ENCODE measurements at regions not wholly inside any gene's neighbourhood (a gene's known extent, or its start where the extent isn't known, plus 50 kb on each side); places are given as distances from the start of the nearest gene placed in this dataset.

GRCh38 chr16:79801646-79802045 lies 201.1 kb upstream of the MAF start:
- ATAC-seq: no peak
- Mint-ChIP-seq H3K27me3 (peaks cover 0 to 20% (median 17%) of the 10 kb centered on the region in 5 donors), H3K27ac (no peak overlapping the region), H3K9me3 (peaks cover 0 to 3% (median 0%) of the 10 kb centered on the region in 11 donors), H3K4me3 (no peak overlapping the region), H3K36me3 (no peaks in the 10 kb centered on the region), H3K4me1 (no peaks in the 10 kb centered on the region)
- intact Hi-C loops (cut with micrococcal nuclease): no loop called here
- ChIA-PET POLR2A (no interaction called here), CTCF (no interaction called here)
- Histone ChIP-seq H3K36me3 (ENCODE audit: control insufficient read depth in 2 of 3, insufficient read depth in 3 of 3, low read length in 3 of 3) (no peaks in the 10 kb centered on the region), H3K27ac (ENCODE audit: low read depth, low read length) (no peak overlapping the region), H3K27me3 (ENCODE audit: control insufficient read depth in 2 of 2, insufficient read depth in 2 of 2, low read length in 2 of 2) (no peaks in the 10 kb centered on the region), H3K4me3 (ENCODE audit: low read length) (no peak overlapping the region), H3K4me1 (ENCODE audit: control insufficient read depth in 2 of 2, insufficient read depth in 2 of 2, low read length in 2 of 2) (no peaks in the 10 kb centered on the region), H3K9me3 (ENCODE audit: control insufficient read depth in 2 of 3, low read length in 3 of 3) (no peaks in the 10 kb centered on the region)
- DNase-seq: no peak

DNA sequence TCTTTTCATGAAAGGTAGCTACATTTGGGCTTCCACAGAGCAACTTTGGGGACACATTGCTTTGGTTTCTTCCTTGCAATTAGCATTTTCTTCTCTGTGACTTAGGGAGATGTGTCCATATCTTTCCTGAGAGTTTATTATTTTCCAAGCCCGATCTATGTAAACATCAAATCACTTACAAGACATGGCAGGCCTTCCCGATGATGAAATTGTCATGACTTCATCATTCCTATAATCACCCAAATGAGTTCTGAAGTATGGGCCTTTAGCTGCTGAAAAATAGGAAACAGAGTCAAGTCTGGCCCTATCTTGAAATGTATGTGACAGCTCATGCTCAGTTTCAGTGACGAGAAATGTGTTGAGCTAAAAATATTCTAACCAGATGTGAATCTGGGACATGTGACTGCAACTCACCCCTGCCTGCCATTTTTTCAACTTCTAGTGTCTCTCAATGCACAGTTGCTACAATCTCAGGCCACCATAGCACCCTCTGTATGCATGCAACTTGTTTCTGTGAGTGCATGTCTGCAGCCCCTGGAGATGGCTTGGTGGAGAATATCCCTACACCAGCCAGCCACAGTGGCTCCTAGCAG lies 199.6 kb upstream of the MAF start:
- Mint-ChIP-seq H3K27ac (no peak overlapping the region), H3K4me3 (no peak overlapping the region), H3K27me3 (peaks cover 2 to 16% (median 5%) of the 10 kb centered on the region in 5 donors), H3K4me1 (no peaks in the 10 kb centered on the region), H3K9me3 (peaks cover 0 to 3% (median 0%) of the 10 kb centered on the region in 11 donors), H3K36me3 (no peaks in the 10 kb centered on the region)
- no peak overlapping the region for H3K27ac ChIP-seq (ENCODE audit: low read depth, low read length)
- intact Hi-C loops (cut with micrococcal nuclease): no loop called here
- no peaks in the 10 kb centered on the region for H3K4me1 ChIP-seq (ENCODE audit: control insufficient read depth in 2 of 2, insufficient read depth in 2 of 2, low read length in 2 of 2)
- no peaks in the 10 kb centered on the region for H3K9me3 ChIP-seq (ENCODE audit: control insufficient read depth in 2 of 3, low read length in 3 of 3)
- ATAC-seq (no peak), DNase-seq (no peak)
- no peaks in the 10 kb centered on the region for H3K36me3 ChIP-seq (ENCODE audit: control insufficient read depth in 2 of 3, insufficient read depth in 3 of 3, low read length in 3 of 3)
- POLR2A ChIA-PET: no interaction called here
- CTCF ChIA-PET: no interaction called here
- no peaks in the 10 kb centered on the region for H3K27me3 ChIP-seq (ENCODE audit: control insufficient read depth in 2 of 2, insufficient read depth in 2 of 2, low read length in 2 of 2)
- H3K4me3 ChIP-seq (ENCODE audit: low read length): no peak overlapping the region

DNA sequence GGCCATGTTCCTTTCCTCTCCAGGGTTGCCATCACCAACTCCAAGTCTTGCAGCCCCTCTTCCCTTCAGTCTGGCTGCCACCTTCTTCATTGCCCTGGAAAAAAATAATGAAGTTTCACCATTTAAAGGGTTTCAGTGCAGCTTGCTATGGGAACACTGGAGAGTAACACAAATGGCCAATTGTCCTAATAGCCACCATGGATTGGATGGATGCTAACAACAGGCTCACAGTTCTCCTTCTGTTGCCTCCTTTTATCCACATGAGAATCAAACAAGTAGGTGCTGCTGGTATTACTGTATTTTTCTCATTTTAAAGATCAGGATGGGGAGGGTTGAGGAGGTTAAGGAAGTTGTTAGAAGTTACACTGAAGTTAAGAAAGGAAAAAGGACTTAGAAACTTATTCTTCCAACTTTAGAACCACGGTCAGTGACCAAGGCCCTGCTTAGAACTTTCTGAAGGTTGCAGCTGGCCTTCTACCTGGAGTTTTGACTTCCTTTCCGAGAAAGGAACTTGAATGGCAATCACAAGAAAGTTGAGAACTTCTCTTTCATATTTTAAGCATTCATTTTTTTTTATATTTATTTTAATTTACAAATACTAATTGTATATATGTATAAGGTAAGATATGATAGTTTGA lies 198.0 kb upstream of the MAF start:
- ChIA-PET CTCF (no interaction called here), POLR2A (no interaction called here)
- Mint-ChIP-seq H3K27ac (no peak overlapping the region), H3K4me3 (no peak overlapping the region), H3K27me3 (peaks cover 0 to 10% (median 5%) of the 10 kb centered on the region in 5 donors), H3K36me3 (no peaks in the 10 kb centered on the region), H3K4me1 (no peaks in the 10 kb centered on the region), H3K9me3 (peaks cover 0 to 3% (median 0%) of the 10 kb centered on the region in 11 donors)
- intact Hi-C loops (cut with micrococcal nuclease): no loop called here
- Histone ChIP-seq H3K9me3 (ENCODE audit: control insufficient read depth in 2 of 3, low read length in 3 of 3) (no peaks in the 10 kb centered on the region), H3K27me3 (ENCODE audit: control insufficient read depth in 2 of 2, insufficient read depth in 2 of 2, low read length in 2 of 2) (no peaks in the 10 kb centered on the region), H3K36me3 (ENCODE audit: control insufficient read depth in 2 of 3, insufficient read depth in 3 of 3, low read length in 3 of 3) (no peaks in the 10 kb centered on the region), H3K27ac (ENCODE audit: low read depth, low read length) (no peak overlapping the region), H3K4me1 (ENCODE audit: control insufficient read depth in 2 of 2, insufficient read depth in 2 of 2, low read length in 2 of 2) (no peaks in the 10 kb centered on the region), H3K4me3 (ENCODE audit: low read length) (no peak overlapping the region)
- ATAC-seq (no peak), DNase-seq (no peak)

- no peaks in the 10 kb centered on the region for H3K36me3 Mint-ChIP-seq
- peaks cover 0 to 9% (median 5%) of the 10 kb centered on the region in 5 donors for H3K27me3 Mint-ChIP-seq
- H3K4me3 Mint-ChIP-seq: no peak overlapping the region
- Histone ChIP-seq H3K9me3 (ENCODE audit: control insufficient read depth in 2 of 3, low read length in 3 of 3) (no peaks in the 10 kb centered on the region), H3K4me3 (ENCODE audit: low read length) (no peak overlapping the region), H3K36me3 (ENCODE audit: control insufficient read depth in 2 of 3, insufficient read depth in 3 of 3, low read length in 3 of 3) (no peaks in the 10 kb centered on the region), H3K27ac (ENCODE audit: low read depth, low read length) (no peak overlapping the region), H3K4me1 (ENCODE audit: control insufficient read depth in 2 of 2, insufficient read depth in 2 of 2, low read length in 2 of 2) (no peaks in the 10 kb centered on the region), H3K27me3 (ENCODE audit: control insufficient read depth in 2 of 2, insufficient read depth in 2 of 2, low read length in 2 of 2) (no peaks in the 10 kb centered on the region)
- CTCF ChIA-PET: no interaction called here
- ATAC-seq (no peak), DNase-seq (no peak)
- POLR2A ChIA-PET: no interaction called here
- H3K4me1 Mint-ChIP-seq: no peaks in the 10 kb centered on the region
- no peak overlapping the region for H3K27ac Mint-ChIP-seq
- peaks cover 0 to 3% (median 0%) of the 10 kb centered on the region in 11 donors for H3K9me3 Mint-ChIP-seq
- intact Hi-C loops (cut with micrococcal nuclease): no loop called here
These were observed 196.9 kb upstream of the MAF start for GRCh38 chr16:79797486-79797885.

DNA sequence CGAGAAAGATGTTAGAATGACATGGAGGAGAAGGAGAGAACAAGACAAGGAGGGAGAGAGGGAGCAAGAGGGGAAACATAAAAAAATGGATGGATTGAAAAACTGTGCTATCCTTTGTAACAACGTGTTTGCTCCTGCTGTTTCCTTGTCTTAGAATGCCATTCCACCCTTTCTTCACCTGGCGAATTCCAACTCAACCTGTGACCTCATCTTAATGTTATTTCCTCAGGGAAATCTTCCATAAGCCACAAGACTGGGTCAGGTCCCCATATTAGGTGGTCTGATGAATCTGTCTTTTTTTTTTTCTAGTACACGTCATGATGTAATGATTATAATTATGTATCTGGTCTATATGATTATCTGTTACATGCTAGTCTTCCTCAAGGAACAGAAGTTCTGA lies 195.0 kb upstream of the MAF start:
- ChIA-PET CTCF (no interaction called here), POLR2A (no interaction called here)
- Histone ChIP-seq H3K4me3 (ENCODE audit: low read length) (no peak overlapping the region), H3K27ac (ENCODE audit: low read depth, low read length) (no peak overlapping the region), H3K36me3 (ENCODE audit: control insufficient read depth in 2 of 3, insufficient read depth in 3 of 3, low read length in 3 of 3) (no peaks in the 10 kb centered on the region), H3K4me1 (ENCODE audit: control insufficient read depth in 2 of 2, insufficient read depth in 2 of 2, low read length in 2 of 2) (no peaks in the 10 kb centered on the region), H3K27me3 (ENCODE audit: control insufficient read depth in 2 of 2, insufficient read depth in 2 of 2, low read length in 2 of 2) (no peaks in the 10 kb centered on the region), H3K9me3 (ENCODE audit: control insufficient read depth in 2 of 3, low read length in 3 of 3) (no peaks in the 10 kb centered on the region)
- DNase-seq (no peak), ATAC-seq (no peak)
- intact Hi-C loops (cut with micrococcal nuclease): no loop called here
- peaks cover 0 to 5% (median 0%) of the 10 kb centered on the region in 5 donors for H3K27me3 Mint-ChIP-seq
- no peaks in the 10 kb centered on the region for H3K4me1 Mint-ChIP-seq
- no peak overlapping the region for H3K4me3 Mint-ChIP-seq
- H3K27ac Mint-ChIP-seq: no peak overlapping the region
- peaks cover 0 to 3% (median 0%) of the 10 kb centered on the region in 11 donors for H3K9me3 Mint-ChIP-seq
- no peaks in the 10 kb centered on the region for H3K36me3 Mint-ChIP-seq

DNA sequence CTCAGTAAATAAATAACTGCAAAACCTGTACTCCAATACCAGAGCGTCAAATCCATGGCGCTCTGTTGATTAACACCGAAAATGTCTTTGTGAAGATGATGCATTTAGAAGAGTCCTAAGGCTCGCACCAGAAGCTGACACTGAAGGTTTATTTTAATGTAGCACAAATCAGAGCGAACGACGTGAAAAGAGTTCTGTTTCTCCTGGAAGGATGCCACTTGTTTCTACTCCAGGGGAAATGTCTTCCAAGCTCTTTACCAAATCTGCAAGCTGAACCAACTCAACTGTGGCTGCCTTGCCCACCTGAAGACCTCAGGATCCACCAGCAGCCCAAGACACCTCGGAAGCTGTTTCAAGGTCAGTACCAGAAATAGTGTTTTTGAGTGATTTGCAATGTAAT lies 194.4 kb upstream of the MAF start:
- Histone ChIP-seq H3K4me1 (ENCODE audit: control insufficient read depth in 2 of 2, insufficient read depth in 2 of 2, low read length in 2 of 2) (no peaks in the 10 kb centered on the region), H3K27me3 (ENCODE audit: control insufficient read depth in 2 of 2, insufficient read depth in 2 of 2, low read length in 2 of 2) (no peaks in the 10 kb centered on the region), H3K9me3 (ENCODE audit: control insufficient read depth in 2 of 3, low read length in 3 of 3) (no peaks in the 10 kb centered on the region), H3K4me3 (ENCODE audit: low read length) (no peak overlapping the region), H3K27ac (ENCODE audit: low read depth, low read length) (no peak overlapping the region), H3K36me3 (ENCODE audit: control insufficient read depth in 2 of 3, insufficient read depth in 3 of 3, low read length in 3 of 3) (no peaks in the 10 kb centered on the region)
- Mint-ChIP-seq H3K27ac (no peak overlapping the region), H3K27me3 (peaks cover 0 to 6% (median 0%) of the 10 kb centered on the region in 5 donors), H3K9me3 (peaks cover 0 to 3% (median 0%) of the 10 kb centered on the region in 11 donors), H3K4me3 (no peak overlapping the region), H3K4me1 (no peaks in the 10 kb centered on the region), H3K36me3 (no peaks in the 10 kb centered on the region)
- DNase-seq (no peak), ATAC-seq (no peak)
- ChIA-PET CTCF (no interaction called here), POLR2A (no interaction called here)
- intact Hi-C loops (cut with micrococcal nuclease): no loop called here

GRCh38 chr16:79792664-79793351 lies 192.3 kb upstream of the MAF start:
- Mint-ChIP-seq H3K36me3 (no peaks in the 10 kb centered on the region), H3K27me3 (peaks cover 0 to 10% (median 0%) of the 10 kb centered on the region in 5 donors), H3K27ac (no peak overlapping the region), H3K9me3 (peaks cover 0 to 6% (median 0%) of the 10 kb centered on the region in 11 donors), H3K4me3 (no peak overlapping the region), H3K4me1 (no peaks in the 10 kb centered on the region)
- Histone ChIP-seq H3K27ac (ENCODE audit: low read depth, low read length) (no peak overlapping the region), H3K4me3 (ENCODE audit: low read length) (no peak overlapping the region), H3K36me3 (ENCODE audit: control insufficient read depth in 2 of 3, insufficient read depth in 3 of 3, low read length in 3 of 3) (no peaks in the 10 kb centered on the region), H3K9me3 (ENCODE audit: control insufficient read depth in 2 of 3, low read length in 3 of 3) (no peaks in the 10 kb centered on the region), H3K27me3 (ENCODE audit: control insufficient read depth in 2 of 2, insufficient read depth in 2 of 2, low read length in 2 of 2) (no peaks in the 10 kb centered on the region), H3K4me1 (ENCODE audit: control insufficient read depth in 2 of 2, insufficient read depth in 2 of 2, low read length in 2 of 2) (no peaks in the 10 kb centered on the region)
- intact Hi-C loops (cut with micrococcal nuclease): no loop called here
- ChIA-PET CTCF (no interaction called here), POLR2A (no interaction called here)
- ATAC-seq: no peak
- DNase-seq: no peak

Data from naive thymus-derived CD4-positive, alpha-beta T cell (primary cell).